NT2/D1 (cell line): ENCODE measurements at regions not wholly inside any gene's neighbourhood (a gene's known extent, or its start where the extent isn't known, plus 50 kb on each side); places are given as distances from the start of the nearest gene placed in this dataset.

ENCODE experiments used
- SUZ12 ChIP-seq: IDR thresholded peaks from 2 replicates; pipeline ENCODE4 v1.6.1; 2011; ENCODE audit not compliant: insufficient read length, insufficient read depth; ENCODE audit errors: extremely low read depth
- ZNF274 ChIP-seq: IDR thresholded peaks from 2 replicates; pipeline ENCODE4 v1.6.1; 2011; ENCODE audit warnings: mild to moderate bottlenecking, low read depth, low read length

DNA sequence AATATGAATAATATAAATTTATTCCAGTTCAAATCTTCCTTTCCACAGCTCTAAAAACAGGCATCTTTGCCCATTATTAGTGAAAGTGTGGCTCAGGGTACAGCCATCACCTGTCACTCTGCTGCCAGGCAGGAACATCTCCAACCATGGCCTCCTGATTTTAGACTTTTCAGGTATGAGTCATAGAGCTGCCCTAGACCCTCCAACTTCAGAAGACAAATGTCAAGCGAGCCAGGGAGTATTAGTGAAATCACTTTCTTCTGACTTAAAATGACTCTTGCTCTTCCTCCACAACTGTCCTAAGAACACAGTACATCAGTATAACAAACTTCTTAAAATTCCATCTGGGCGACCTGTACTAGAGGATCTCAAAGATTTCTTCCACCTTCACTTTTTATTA, 78.1 kb upstream of the AKAP13 start:
- TF ChIP-seq SUZ12 (no peak), ZNF274 (no peak)
